ENCODE measurements at regions not wholly inside any gene's neighbourhood (a gene's known extent, or its start where the extent isn't known, plus 50 kb on each side); places are given as distances from the start of the nearest gene placed in this dataset.
A peak's percentile ranks its signal among the peaks of the same experiment; 100 is the strongest.

DNA sequence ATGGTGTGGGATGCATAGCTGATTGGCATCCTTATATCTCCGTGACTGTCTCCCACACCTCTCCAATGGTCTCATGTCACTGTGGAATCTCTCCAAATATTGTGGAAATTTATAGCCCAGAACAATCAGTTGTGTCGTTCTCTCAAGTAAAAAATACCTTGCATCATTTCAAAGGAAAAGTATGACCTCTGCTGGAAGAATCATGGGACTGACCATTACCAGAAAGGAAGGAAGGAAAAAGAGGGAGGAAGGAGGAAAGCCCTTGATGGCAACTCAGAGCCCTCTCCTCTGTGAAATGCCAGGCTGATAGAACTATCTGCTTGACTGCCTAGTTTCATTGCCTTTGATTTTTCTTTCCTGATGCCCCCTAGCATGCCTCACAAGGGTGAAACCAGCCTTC, 76.3 kb downstream of the FOXI2 start:
- TF ChIP-seq, protein P1, sequence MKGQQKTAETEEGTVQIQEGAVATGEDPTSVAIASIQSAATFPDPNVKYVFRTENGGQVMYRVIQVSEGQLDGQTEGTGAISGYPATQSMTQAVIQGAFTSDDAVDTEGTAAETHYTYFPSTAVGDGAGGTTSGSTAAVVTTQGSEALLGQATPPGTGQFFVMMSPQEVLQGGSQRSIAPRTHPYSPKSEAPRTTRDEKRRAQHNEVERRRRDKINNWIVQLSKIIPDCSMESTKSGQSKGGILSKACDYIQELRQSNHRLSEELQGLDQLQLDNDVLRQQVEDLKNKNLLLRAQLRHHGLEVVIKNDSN (IDR thresholded peaks at IDR 0.05): no peak
- peak; percentile 37 for TF ChIP-seq RAD21 (IDR thresholded peaks at IDR 0.05; ENCODE audit: low read depth)

DNA sequence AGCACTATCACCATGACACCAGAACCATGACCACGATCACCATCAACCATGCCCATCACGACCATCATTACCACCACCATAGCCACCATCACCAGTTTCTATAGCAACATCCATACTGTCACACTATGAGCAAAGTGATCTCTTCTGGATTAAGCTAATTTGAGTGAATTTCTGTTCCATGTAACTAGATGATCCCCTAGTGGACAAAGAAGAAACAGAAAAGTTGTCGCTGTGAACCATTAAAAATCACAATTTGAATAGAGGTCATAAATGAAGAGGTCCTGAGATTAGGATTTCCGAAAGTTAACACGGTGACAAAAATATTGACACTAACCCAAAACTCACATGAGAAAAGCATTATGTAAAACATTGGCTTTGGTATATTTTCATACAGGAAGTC, 77.6 kb downstream of the CLRN3 start:
- TF ChIP-seq TCF12 (IDR thresholded peaks at IDR 0.05; ENCODE audit: low read depth) (no peak), RAD21 (IDR thresholded peaks at IDR 0.05; ENCODE audit: low read depth) (0 out of 2 replicates have a peak, but pooled peaks have one; percentile 23)

DNA sequence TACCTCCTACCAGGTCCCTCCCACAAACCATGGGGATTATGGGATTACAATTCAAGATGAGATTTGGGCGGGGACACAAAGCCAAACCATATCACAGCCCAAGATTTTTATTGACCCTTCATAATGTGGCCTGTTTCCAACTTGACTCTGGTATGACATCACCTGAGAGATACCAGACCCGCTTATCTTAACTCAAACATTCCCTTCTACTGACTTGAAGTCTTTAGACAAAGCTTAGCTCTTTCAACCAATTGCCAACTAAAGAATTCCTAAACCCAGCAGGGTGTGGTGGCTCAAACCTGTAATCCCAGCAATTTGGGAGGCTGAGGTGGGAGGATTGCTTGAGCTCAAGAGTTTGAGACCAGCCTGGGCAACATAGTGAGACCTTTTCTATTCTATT, 67.9 kb downstream of the CLRN3 start:
- TF ChIP-seq TEAD4 (IDR thresholded peaks at IDR 0.05) (no peak), FOXM1 (IDR thresholded peaks at IDR 0.05; ENCODE audit: borderline replicate concordance, low read depth) (no peak), EP300 (IDR thresholded peaks at IDR 0.05; ENCODE audit: borderline replicate concordance) (no peak), TAF1 (IDR thresholded peaks at IDR 0.05; ENCODE audit: low read depth) (no peak)

DNA sequence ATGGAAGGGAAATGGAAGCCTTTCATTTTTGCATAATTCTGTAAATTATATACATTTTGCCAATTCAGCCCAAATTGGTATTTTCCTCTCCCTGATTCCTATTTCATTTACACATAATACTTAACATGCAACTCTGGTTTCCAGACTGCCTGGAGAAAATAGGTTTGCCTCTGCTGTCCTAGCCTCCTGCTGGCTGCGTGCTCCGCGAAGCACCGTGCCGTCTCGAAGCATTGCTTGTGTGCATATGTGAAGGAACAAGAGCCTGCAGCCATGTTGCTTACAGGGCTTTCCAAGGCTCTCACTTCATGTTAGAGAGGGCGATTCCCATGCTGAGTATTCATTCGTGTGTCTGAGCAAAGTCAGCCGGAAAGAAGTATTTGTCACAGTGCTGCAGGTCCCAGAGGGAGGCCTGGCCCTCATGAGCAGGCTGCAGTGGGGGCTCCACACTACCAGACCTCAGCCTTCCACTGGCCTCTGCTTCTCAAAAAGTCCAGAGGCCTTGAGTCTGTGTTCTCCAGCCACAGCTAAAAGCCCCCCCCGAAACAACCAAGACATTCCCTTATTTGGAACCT, 66.5 kb downstream of the CLRN3 start:
- no peak for TF ChIP-seq EGR1 (IDR thresholded peaks at IDR 0.05)
- TF ChIP-seq TCF12 (IDR thresholded peaks at IDR 0.05; ENCODE audit: low read depth): no peak
- no peak for TF ChIP-seq FOXM1 (IDR thresholded peaks at IDR 0.05; ENCODE audit: borderline replicate concordance, low read depth)
- TF ChIP-seq, protein P1 (IDR thresholded peaks at IDR 0.05): no peak
- TF ChIP-seq, protein P2, sequence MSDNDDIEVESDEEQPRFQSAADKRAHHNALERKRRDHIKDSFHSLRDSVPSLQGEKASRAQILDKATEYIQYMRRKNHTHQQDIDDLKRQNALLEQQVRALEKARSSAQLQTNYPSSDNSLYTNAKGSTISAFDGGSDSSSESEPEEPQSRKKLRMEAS (IDR thresholded peaks at IDR 0.05): no peak
- TF ChIP-seq TAF1 (IDR thresholded peaks at IDR 0.05; ENCODE audit: low read depth): no peak
- TF ChIP-seq NFIC (IDR thresholded peaks at IDR 0.05): no peak

DNA sequence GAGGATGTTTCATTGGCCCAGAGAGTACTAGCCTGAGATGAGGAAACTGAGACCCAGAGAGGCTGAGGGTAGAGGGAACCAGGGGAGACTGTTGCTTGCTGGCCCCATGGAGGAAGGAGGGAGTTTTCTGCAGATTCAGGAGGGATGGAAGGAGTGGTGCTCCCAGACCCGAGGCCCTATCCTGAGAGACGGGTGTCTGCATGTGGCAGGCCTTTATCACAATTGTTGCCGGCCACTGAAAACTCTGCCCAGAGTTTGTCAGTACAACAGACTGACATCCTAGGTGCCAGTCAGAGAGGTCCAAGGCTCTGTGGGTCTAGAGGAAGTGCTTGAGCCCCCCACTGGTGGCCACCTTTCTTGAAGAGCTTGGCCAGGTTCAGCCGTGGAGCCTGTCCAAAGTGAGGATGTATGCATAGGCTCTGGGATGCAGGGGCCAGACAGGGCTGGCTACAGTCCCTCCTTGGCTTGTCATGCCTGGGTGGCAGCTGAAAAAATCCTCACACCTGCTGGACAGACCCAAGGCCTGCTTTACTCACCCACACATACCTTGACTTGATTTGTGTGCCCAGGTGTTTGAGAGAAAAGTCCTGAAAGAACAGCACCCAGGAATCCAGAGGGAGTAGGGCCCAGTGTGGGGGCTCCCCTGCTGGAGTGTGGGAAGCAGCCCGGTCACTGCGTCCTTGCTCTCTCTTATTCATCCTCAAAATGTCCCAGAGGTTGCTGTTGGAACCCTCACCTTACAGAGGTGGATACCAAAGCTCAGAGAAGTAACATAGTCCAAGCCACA, 65.2 kb downstream of the CLRN3 start:
- TF ChIP-seq, protein P2 (IDR thresholded peaks at IDR 0.05): no peak
- TF ChIP-seq, protein P3, sequence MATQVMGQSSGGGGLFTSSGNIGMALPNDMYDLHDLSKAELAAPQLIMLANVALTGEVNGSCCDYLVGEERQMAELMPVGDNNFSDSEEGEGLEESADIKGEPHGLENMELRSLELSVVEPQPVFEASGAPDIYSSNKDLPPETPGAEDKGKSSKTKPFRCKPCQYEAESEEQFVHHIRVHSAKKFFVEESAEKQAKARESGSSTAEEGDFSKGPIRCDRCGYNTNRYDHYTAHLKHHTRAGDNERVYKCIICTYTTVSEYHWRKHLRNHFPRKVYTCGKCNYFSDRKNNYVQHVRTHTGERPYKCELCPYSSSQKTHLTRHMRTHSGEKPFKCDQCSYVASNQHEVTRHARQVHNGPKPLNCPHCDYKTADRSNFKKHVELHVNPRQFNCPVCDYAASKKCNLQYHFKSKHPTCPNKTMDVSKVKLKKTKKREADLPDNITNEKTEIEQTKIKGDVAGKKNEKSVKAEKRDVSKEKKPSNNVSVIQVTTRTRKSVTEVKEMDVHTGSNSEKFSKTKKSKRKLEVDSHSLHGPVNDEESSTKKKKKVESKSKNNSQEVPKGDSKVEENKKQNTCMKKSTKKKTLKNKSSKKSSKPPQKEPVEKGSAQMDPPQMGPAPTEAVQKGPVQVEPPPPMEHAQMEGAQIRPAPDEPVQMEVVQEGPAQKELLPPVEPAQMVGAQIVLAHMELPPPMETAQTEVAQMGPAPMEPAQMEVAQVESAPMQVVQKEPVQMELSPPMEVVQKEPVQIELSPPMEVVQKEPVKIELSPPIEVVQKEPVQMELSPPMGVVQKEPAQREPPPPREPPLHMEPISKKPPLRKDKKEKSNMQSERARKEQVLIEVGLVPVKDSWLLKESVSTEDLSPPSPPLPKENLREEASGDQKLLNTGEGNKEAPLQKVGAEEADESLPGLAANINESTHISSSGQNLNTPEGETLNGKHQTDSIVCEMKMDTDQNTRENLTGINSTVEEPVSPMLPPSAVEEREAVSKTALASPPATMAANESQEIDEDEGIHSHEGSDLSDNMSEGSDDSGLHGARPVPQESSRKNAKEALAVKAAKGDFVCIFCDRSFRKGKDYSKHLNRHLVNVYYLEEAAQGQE (IDR thresholded peaks at IDR 0.05; ENCODE audit: low read depth): peak; percentile 51; the same call in 1 of the 2 replicates
- no peak for TF ChIP-seq CREB1 (IDR thresholded peaks at IDR 0.05; ENCODE audit: low read depth)
- no peak for TF ChIP-seq NFIC (IDR thresholded peaks at IDR 0.05)

Data from Ishikawa (cell line).